ENCODE measurements at regions not wholly inside any gene's neighbourhood (a gene's known extent, or its start where the extent isn't known, plus 50 kb on each side); places are given as distances from the start of the nearest gene placed in this dataset.

GRCh38 chr20:10724449-10725173 is 50.8 kb upstream of the JAG1 start:
- H3K9me2 ChIP-seq (replicated peaks; ENCODE audit: low read depth, low read length), result no peaks in the 10 kb centered on the region
- no peak overlapping the region for H3K4me2 ChIP-seq (ENCODE audit: low read depth, low read length, poor library complexity, severe bottlenecking)
- H3K9me3 ChIP-seq (ENCODE audit: insufficient read depth, low read depth, low read length), result no peaks in the 10 kb centered on the region
- H3K4me3 ChIP-seq (ENCODE audit: low read length, poor library complexity, severe bottlenecking), result no peak overlapping the region
- no peak overlapping the region for H3K9ac ChIP-seq (ENCODE audit: low read depth, low read length, poor library complexity, severe bottlenecking)
- no peak overlapping the region for H2AFZ ChIP-seq (ENCODE audit: low read length)
- H3K36me3 ChIP-seq (ENCODE audit: insufficient read depth, low read length), result no peaks in the 10 kb centered on the region
- H3F3A ChIP-seq (ENCODE audit: low read depth), result no peaks in the 10 kb centered on the region
- H3K79me2 ChIP-seq (ENCODE audit: insufficient read depth, low read length), result no peaks in the 10 kb centered on the region
- no peaks in the 10 kb centered on the region for H3K4me1 ChIP-seq (ENCODE audit: insufficient read depth, low read length, poor library complexity, severe bottlenecking)
- H3K27me3 ChIP-seq (ENCODE audit: insufficient read depth, low read length, poor library complexity, severe bottlenecking), result no peaks in the 10 kb centered on the region
- no peaks in the 10 kb centered on the region for H4K20me1 ChIP-seq (ENCODE audit: insufficient read depth, low read length, poor library complexity, severe bottlenecking)
- TF ChIP-seq EZH2phosphoT487 (IDR thresholded peaks at IDR 0.05; ENCODE audit: borderline replicate concordance), result no peak
- TF ChIP-seq, protein P1, sequence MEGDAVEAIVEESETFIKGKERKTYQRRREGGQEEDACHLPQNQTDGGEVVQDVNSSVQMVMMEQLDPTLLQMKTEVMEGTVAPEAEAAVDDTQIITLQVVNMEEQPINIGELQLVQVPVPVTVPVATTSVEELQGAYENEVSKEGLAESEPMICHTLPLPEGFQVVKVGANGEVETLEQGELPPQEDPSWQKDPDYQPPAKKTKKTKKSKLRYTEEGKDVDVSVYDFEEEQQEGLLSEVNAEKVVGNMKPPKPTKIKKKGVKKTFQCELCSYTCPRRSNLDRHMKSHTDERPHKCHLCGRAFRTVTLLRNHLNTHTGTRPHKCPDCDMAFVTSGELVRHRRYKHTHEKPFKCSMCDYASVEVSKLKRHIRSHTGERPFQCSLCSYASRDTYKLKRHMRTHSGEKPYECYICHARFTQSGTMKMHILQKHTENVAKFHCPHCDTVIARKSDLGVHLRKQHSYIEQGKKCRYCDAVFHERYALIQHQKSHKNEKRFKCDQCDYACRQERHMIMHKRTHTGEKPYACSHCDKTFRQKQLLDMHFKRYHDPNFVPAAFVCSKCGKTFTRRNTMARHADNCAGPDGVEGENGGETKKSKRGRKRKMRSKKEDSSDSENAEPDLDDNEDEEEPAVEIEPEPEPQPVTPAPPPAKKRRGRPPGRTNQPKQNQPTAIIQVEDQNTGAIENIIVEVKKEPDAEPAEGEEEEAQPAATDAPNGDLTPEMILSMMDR (conservative IDR thresholded peaks at IDR 0.05; ENCODE audit: low read length), result no peak

- Histone ChIP-seq H3K4me2 (ENCODE audit: low read depth, low read length, poor library complexity, severe bottlenecking) (no peak overlapping the region), H3F3A (ENCODE audit: low read depth) (no peaks in the 10 kb centered on the region), H3K4me1 (ENCODE audit: insufficient read depth, low read length, poor library complexity, severe bottlenecking) (no peaks in the 10 kb centered on the region), H3K4me3 (ENCODE audit: low read length, poor library complexity, severe bottlenecking) (no peak overlapping the region), H3K36me3 (ENCODE audit: insufficient read depth, low read length) (no peaks in the 10 kb centered on the region), H3K9ac (ENCODE audit: low read depth, low read length, poor library complexity, severe bottlenecking) (no peak overlapping the region), H2AFZ (ENCODE audit: low read length) (no peak overlapping the region), H3K79me2 (ENCODE audit: insufficient read depth, low read length) (no peaks in the 10 kb centered on the region), H3K9me3 (ENCODE audit: insufficient read depth, low read depth, low read length) (no peaks in the 10 kb centered on the region), H3K9me2 (replicated peaks; ENCODE audit: low read depth, low read length) (no peaks in the 10 kb centered on the region), H3K27me3 (ENCODE audit: insufficient read depth, low read length, poor library complexity, severe bottlenecking) (no peaks in the 10 kb centered on the region), H4K20me1 (ENCODE audit: insufficient read depth, low read length, poor library complexity, severe bottlenecking) (no peaks in the 10 kb centered on the region)
- TF ChIP-seq, protein P1 (conservative IDR thresholded peaks at IDR 0.05; ENCODE audit: low read length), result no peak
- TF ChIP-seq EZH2phosphoT487 (IDR thresholded peaks at IDR 0.05; ENCODE audit: borderline replicate concordance), result no peak
Observed at GRCh38 chr20:10728873-10729670, 55.3 kb upstream of the JAG1 start.

- Histone ChIP-seq H3K79me2 (ENCODE audit: insufficient read depth, low read length) (no peaks in the 10 kb centered on the region), H4K20me1 (ENCODE audit: insufficient read depth, low read length, poor library complexity, severe bottlenecking) (no peaks in the 10 kb centered on the region), H3K9ac (ENCODE audit: low read depth, low read length, poor library complexity, severe bottlenecking) (no peak overlapping the region), H3K9me2 (replicated peaks; ENCODE audit: low read depth, low read length) (no peaks in the 10 kb centered on the region), H3K4me2 (ENCODE audit: low read depth, low read length, poor library complexity, severe bottlenecking) (no peak overlapping the region), H3K9me3 (ENCODE audit: insufficient read depth, low read depth, low read length) (no peaks in the 10 kb centered on the region), H3K27me3 (ENCODE audit: insufficient read depth, low read length, poor library complexity, severe bottlenecking) (no peaks in the 10 kb centered on the region), H3K4me1 (ENCODE audit: insufficient read depth, low read length, poor library complexity, severe bottlenecking) (no peaks in the 10 kb centered on the region), H3K4me3 (ENCODE audit: low read length, poor library complexity, severe bottlenecking) (no peak overlapping the region), H3K36me3 (ENCODE audit: insufficient read depth, low read length) (no peaks in the 10 kb centered on the region), H3F3A (ENCODE audit: low read depth) (no peaks in the 10 kb centered on the region), H2AFZ (ENCODE audit: low read length) (no peak overlapping the region)
- TF ChIP-seq, protein P1 (conservative IDR thresholded peaks at IDR 0.05; ENCODE audit: low read length), result no peak
- TF ChIP-seq EZH2phosphoT487 (IDR thresholded peaks at IDR 0.05; ENCODE audit: borderline replicate concordance), result no peak
Observed at GRCh38 chr20:10729785-10730184, 56.0 kb upstream of the JAG1 start.
